ENCODE measurements at regions not wholly inside any gene's neighbourhood (a gene's known extent, or its start where the extent isn't known, plus 50 kb on each side); places are given as distances from the start of the nearest gene placed in this dataset.

GRCh38 chr6:144990784-144991183 lies 705.6 kb downstream of the UTRN start:
- TF ChIP-seq CTCF (IDR thresholded peaks at IDR 0.05; ENCODE audit: extremely low read depth, missing control alignments): no peak
- no peak for DNase-seq (ENCODE audit: low spot score)

GRCh38 chr6:144993870-144994269 lies 708.7 kb downstream of the UTRN start:
- no peak for DNase-seq (ENCODE audit: low spot score)

GRCh38 chr6:144997996-144998395 lies 712.9 kb downstream of the UTRN start:
- no peak for TF ChIP-seq CTCF (IDR thresholded peaks at IDR 0.05; ENCODE audit: extremely low read depth, missing control alignments)
- DNase-seq (ENCODE audit: low spot score): no peak

More at GRCh38 chr6:144993870-144994269, 708.7 kb downstream of the UTRN start:
- no peak for TF ChIP-seq CTCF (IDR thresholded peaks at IDR 0.05; ENCODE audit: extremely low read depth, missing control alignments)

GRCh38 chr6:144999127-144999526 lies 714.0 kb downstream of the UTRN start:
- DNase-seq (ENCODE audit: low spot score): no peak
- TF ChIP-seq CTCF (IDR thresholded peaks at IDR 0.05; ENCODE audit: extremely low read depth, missing control alignments): no peak

GRCh38 chr6:145003145-145003544 lies 718.0 kb downstream of the UTRN start:
- DNase-seq (ENCODE audit: low spot score): no peak
- TF ChIP-seq CTCF (IDR thresholded peaks at IDR 0.05; ENCODE audit: extremely low read depth, missing control alignments): no peak

- TF ChIP-seq CTCF (IDR thresholded peaks at IDR 0.05; ENCODE audit: extremely low read depth, missing control alignments): no peak
- no peak for DNase-seq (ENCODE audit: low spot score)
These were observed 721.8 kb downstream of the UTRN start for GRCh38 chr6:145006914-145007313.

- DNase-seq (ENCODE audit: low spot score): no peak
- no peak for TF ChIP-seq CTCF (IDR thresholded peaks at IDR 0.05; ENCODE audit: extremely low read depth, missing control alignments)
These were observed 723.6 kb downstream of the UTRN start for GRCh38 chr6:145008715-145009114.

Measured in GM20000 (cell line).